Activated CD8-positive, alpha-beta T cell treated with anti-CD3 and anti-CD28 coated beads for 36 hours (primary cell): ENCODE measurements at regions not wholly inside any gene's neighbourhood (a gene's known extent, or its start where the extent isn't known, plus 50 kb on each side); places are given as distances from the start of the nearest gene placed in this dataset.

Source experiments
- ATAC-seq: fragments of 200-7000 bp; cut with Tn5 transposase; one replicate; pipeline ENCODE4 v1.10.0; 2021; ENCODE audit warnings: mild to moderate bottlenecking, moderate library complexity
- CTCF ChIA-PET: fragments of 350-600 bp; sonication (Branson Sonifier 250); formaldehyde crosslinking; loops from one replicate; lab custom pipeline; 2021; ENCODE audit warnings: antibody characterized with exemption; lab: Charles Lee
- POLR2A ChIA-PET: fragments of 350-600 bp; sonication (Branson Sonifier 250); formaldehyde crosslinking; loops from one replicate; lab custom pipeline; 2021; ENCODE audit warnings: antibody characterized with exemption; lab: Charles Lee
- DNase-seq: peaks from one replicate; pipeline ENCODE4 v3.0.0-alpha.2; 2020
- H3K27ac Mint-ChIP-seq: one replicate; pipeline ENCODE4 v1.8.0; 2021; ENCODE audit warnings: mild to moderate bottlenecking, mixed read lengths
- H3K27me3 Mint-ChIP-seq: one replicate; pipeline ENCODE4 v1.8.0; 2021; ENCODE audit warnings: mixed read lengths
- H3K36me3 Mint-ChIP-seq: one replicate; pipeline ENCODE4 v1.8.0; 2021; ENCODE audit warnings: low read depth, mixed read lengths
- H3K4me1 Mint-ChIP-seq: one replicate; pipeline ENCODE4 v1.8.0; 2021; ENCODE audit warnings: low read depth, mixed read lengths
- H3K4me3 Mint-ChIP-seq: one replicate; pipeline ENCODE4 v1.8.0; 2021; ENCODE audit warnings: mild to moderate bottlenecking, moderate library complexity, mixed read lengths
- H3K9me3 Mint-ChIP-seq: one replicate; pipeline ENCODE4 v1.8.0; 2021; ENCODE audit warnings: mixed read lengths
- intact Hi-C: fragments of 100-400 bp; cut with micrococcal nuclease; formaldehyde crosslinking; loops from one replicate; pipeline ENCODE4 v1.10.0; 2022
- TF ChIP-seq, protein P1 (sequence below): fragments of 200-600 bp; IDR thresholded peaks from one replicate; pipeline ENCODE4 v1.8.0; 2022; ENCODE audit warnings: antibody characterized with exemption, mild to moderate bottlenecking

DNA sequence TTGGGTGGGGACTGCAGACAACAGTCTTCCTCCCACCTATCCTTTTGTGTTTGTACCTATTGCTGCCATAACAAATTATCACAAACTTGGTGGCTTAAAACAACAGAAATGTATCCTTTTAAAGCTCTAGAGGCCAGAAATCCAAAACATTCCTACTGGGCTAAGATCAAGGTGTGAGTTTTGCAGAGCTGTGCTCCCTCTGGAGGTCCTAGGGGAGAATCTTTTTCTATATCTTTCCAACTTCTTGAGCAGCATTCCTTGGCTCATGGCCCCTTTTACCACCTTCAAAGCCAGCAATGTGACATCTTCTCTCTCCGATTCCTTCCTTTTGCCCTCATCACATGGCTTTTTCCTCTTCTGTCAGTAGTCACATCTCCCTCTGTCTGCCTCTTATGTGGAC, 190.6 kb downstream of the TTC8 start:
- H3K4me3 Mint-ChIP-seq: no peak overlapping the region
- H3K4me1 Mint-ChIP-seq: no peaks in the 10 kb centered on the region
- TF ChIP-seq, protein P1, sequence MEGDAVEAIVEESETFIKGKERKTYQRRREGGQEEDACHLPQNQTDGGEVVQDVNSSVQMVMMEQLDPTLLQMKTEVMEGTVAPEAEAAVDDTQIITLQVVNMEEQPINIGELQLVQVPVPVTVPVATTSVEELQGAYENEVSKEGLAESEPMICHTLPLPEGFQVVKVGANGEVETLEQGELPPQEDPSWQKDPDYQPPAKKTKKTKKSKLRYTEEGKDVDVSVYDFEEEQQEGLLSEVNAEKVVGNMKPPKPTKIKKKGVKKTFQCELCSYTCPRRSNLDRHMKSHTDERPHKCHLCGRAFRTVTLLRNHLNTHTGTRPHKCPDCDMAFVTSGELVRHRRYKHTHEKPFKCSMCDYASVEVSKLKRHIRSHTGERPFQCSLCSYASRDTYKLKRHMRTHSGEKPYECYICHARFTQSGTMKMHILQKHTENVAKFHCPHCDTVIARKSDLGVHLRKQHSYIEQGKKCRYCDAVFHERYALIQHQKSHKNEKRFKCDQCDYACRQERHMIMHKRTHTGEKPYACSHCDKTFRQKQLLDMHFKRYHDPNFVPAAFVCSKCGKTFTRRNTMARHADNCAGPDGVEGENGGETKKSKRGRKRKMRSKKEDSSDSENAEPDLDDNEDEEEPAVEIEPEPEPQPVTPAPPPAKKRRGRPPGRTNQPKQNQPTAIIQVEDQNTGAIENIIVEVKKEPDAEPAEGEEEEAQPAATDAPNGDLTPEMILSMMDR: no peak
- intact Hi-C loops: no loop called here
- H3K9me3 Mint-ChIP-seq: no peaks in the 10 kb centered on the region
- no peak for ATAC-seq
- no peaks in the 10 kb centered on the region for H3K36me3 Mint-ChIP-seq
- ChIA-PET CTCF (interaction anchor here (2.2 kb wide), 1 partner anchor 12 kb away, joined by 5 read pairs; no protein-coding TSS in a partner anchor), POLR2A (interaction anchor here (0.6 kb wide), 1 partner anchor 404 kb away, joined by 3 read pairs; no protein-coding TSS in a partner anchor)
- no peak for DNase-seq
- H3K27ac Mint-ChIP-seq: no peak overlapping the region
- peaks cover 12% of the 10 kb centered on the region for H3K27me3 Mint-ChIP-seq

DNA sequence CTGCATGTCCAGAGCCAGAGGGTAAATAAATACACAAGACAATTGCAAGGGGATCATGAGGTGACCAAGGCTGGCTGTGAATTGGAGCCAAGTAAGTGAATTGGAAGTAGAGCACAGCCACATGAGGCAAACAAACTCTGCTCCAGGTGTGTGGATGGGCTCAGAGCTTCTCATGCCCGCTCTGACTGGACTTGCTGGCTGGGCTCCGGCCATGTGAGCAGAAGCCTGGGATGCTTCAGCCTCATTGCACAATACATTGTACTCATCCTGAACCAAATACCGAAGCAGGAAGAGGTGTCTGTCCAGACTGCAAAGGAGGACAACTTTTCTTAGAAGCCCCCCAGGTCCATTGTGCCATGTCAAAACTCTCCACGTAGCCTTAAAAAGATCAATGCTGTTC, 193.0 kb downstream of the TTC8 start:
- Mint-ChIP-seq H3K4me3 (no peak overlapping the region), H3K36me3 (no peaks in the 10 kb centered on the region), H3K4me1 (no peaks in the 10 kb centered on the region), H3K27ac (no peak overlapping the region), H3K27me3 (peaks cover 20% of the 10 kb centered on the region), H3K9me3 (no peaks in the 10 kb centered on the region)
- POLR2A ChIA-PET: no interaction called here
- ATAC-seq (no peak), DNase-seq (no peak)
- intact Hi-C loops: no loop called here
- CTCF ChIA-PET: interaction anchor here (2.9 kb wide), 1 partner anchor 10 kb away, joined by 15 read pairs; no protein-coding TSS in a partner anchor
- TF ChIP-seq, protein P1: no peak

DNA sequence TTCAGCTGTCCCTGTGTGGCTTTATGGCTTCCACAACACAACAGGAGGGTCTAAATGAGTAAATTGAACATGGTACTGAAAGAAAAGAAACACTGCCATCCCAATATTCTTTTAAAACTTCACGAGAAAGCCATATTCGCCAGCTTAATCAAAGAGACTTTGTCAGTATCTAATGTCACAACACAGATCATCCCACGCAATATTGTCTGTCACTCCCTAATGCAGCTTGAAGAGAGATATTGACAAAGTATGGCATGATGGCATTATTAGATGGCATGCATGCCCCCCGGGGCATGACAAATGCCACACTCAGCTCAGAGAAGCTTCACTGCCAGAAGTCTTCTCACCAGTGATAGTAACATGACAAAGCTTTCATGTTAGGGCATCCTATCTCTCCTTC, 197.8 kb downstream of the TTC8 start:
- TF ChIP-seq, protein P1: no peak
- ATAC-seq: no peak
- Mint-ChIP-seq H3K4me1 (no peaks in the 10 kb centered on the region), H3K9me3 (no peaks in the 10 kb centered on the region), H3K36me3 (no peaks in the 10 kb centered on the region), H3K27me3 (peaks cover 42% of the 10 kb centered on the region), H3K4me3 (no peak overlapping the region), H3K27ac (no peak overlapping the region)
- intact Hi-C loops: loop anchor here (10.0 kb wide), 1 partner anchor 1213 kb away; no protein-coding TSS in a partner anchor
- no peak for DNase-seq
- POLR2A ChIA-PET: no interaction called here
- CTCF ChIA-PET: no interaction called here

DNA sequence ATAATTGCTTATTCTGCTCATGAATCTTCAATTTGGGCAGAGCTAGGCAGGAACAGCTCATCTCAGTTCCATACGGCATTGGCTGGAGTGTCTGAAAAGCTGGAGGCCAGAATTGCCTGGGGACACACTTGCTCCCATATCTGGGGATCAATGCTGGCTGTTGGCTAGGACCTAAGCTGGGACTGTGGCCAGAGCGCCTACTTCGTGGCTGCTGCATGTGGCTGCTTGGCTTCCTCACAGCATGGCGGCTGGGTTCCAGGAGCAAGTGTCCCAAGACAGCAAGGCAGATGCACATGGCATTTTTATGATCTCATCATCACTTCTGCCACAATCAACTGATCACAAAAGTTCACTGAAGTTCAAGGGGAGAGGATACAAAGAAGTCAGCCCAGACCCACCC, 200.2 kb downstream of the TTC8 start:
- Mint-ChIP-seq H3K4me1 (no peaks in the 10 kb centered on the region), H3K27ac (no peak overlapping the region), H3K36me3 (no peaks in the 10 kb centered on the region), H3K4me3 (no peak overlapping the region), H3K27me3 (peaks cover 59% of the 10 kb centered on the region), H3K9me3 (no peaks in the 10 kb centered on the region)
- intact Hi-C loops: loop anchor here (5.0 to 10.0 kb wide), 2 partner anchors 888 to 1210 kb away; no protein-coding TSS in a partner anchor
- DNase-seq (no peak), ATAC-seq (no peak)
- ChIA-PET CTCF (no interaction called here), POLR2A (no interaction called here)
- TF ChIP-seq, protein P1: no peak

DNA sequence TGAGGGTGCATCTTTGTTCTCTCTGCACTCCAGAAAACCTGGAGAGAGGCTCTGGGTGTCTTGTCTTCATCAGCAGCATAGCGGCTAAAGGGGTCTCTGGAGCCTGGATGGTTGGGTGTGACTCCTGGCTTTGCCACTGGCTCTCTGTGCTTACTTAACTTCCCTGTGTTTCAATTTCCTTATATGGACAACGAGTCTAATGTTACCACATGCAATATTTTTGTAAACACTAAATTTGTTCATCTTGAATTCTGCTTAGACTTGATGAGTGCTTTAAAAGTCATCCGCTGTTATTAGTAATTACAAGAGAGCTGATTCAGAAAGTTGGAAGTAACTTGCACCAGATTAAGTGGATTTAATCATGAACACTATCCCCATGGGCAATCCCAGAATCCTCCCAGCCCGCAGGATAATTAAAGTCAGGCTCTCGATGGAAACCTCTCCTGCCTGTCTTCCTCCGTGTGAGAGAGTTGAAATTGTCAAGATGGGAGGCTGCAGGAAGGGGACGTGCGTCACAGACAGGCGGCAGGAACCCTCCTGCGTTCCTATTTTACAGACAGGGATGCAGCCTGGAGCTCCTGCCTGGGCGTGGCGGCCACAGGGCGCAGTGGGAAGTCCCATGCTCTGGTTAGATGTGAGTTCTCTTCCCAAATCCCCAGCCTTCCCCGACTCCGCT, 201.2 kb downstream of the TTC8 start:
- POLR2A ChIA-PET: no interaction called here
- DNase-seq: no peak
- no peaks in the 10 kb centered on the region for H3K36me3 Mint-ChIP-seq
- no peaks in the 10 kb centered on the region for H3K4me1 Mint-ChIP-seq
- CTCF ChIA-PET: interaction anchor here (1.4 to 2.9 kb wide), 5 partner anchors 7 to 362 kb away, joined by 3 to 15 read pairs (median 5); no protein-coding TSS in a partner anchor
- no peak overlapping the region for H3K27ac Mint-ChIP-seq
- TF ChIP-seq, protein P1: no peak
- ATAC-seq: no peak
- intact Hi-C loops: loop anchor here (5.0 to 10.0 kb wide), 2 partner anchors 887 to 1209 kb away; no protein-coding TSS in a partner anchor
- H3K4me3 Mint-ChIP-seq: no peak overlapping the region
- no peaks in the 10 kb centered on the region for H3K9me3 Mint-ChIP-seq
- peaks cover 67% of the 10 kb centered on the region for H3K27me3 Mint-ChIP-seq
